Stomach (tissue), 4 donors: ENCODE measurements at regions not wholly inside any gene's neighbourhood (a gene's known extent, or its start where the extent isn't known, plus 50 kb on each side); places are given as distances from the start of the nearest gene placed in this dataset.

Experiments used
- POLR2A ChIP-seq, 4 donors: fragments of 450-650 bp; IDR thresholded peaks; one replicate each; pipeline ENCODE4 v1.6.1; 2016; ENCODE audit warnings: antibody characterized with exemption in 4 of 4, control low read depth in 2 of 4, mild to moderate bottlenecking in 1 of 4, moderate library complexity in 1 of 4
- TF ChIP-seq, protein P1 (sequence below), 7 experiments: fragments of 450-650 bp in 4 of 7; fragments of 200-600 bp in 3 of 7; sonication (generic) in 3 of 7; IDR thresholded peaks; one replicate each; pipeline ENCODE4 v1.5.1; 2016 to 2019; ENCODE audit warnings: antibody characterized with exemption in 7 of 7, control low read depth in 2 of 7, mild to moderate bottlenecking in 1 of 7

DNA sequence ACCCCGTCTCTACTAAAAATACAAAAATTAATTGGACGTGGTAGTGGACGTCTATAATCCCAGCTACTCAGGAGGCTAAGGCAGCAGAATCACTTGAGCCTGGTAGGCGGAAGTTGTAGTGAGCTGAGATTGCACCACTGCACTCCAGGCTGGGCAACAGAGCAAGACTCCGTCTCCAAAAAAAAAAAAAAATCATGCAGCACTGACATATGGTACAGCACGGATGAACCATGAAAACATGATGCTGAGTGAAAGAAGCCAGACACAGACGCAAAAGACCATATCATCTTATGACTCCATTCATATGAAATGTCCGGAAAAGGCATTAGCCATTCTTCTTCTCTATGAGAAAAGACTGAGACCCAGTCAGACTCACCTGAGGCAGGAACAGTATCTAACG lies 50.4 kb downstream of the PITPNM2 start:
- TF ChIP-seq POLR2A (IDR thresholded peaks at IDR 0.05), result no peak
- TF ChIP-seq, protein P1, sequence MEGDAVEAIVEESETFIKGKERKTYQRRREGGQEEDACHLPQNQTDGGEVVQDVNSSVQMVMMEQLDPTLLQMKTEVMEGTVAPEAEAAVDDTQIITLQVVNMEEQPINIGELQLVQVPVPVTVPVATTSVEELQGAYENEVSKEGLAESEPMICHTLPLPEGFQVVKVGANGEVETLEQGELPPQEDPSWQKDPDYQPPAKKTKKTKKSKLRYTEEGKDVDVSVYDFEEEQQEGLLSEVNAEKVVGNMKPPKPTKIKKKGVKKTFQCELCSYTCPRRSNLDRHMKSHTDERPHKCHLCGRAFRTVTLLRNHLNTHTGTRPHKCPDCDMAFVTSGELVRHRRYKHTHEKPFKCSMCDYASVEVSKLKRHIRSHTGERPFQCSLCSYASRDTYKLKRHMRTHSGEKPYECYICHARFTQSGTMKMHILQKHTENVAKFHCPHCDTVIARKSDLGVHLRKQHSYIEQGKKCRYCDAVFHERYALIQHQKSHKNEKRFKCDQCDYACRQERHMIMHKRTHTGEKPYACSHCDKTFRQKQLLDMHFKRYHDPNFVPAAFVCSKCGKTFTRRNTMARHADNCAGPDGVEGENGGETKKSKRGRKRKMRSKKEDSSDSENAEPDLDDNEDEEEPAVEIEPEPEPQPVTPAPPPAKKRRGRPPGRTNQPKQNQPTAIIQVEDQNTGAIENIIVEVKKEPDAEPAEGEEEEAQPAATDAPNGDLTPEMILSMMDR (IDR thresholded peaks at IDR 0.05), result no peak
